B cell (primary cell): ENCODE measurements at regions not wholly inside any gene's neighbourhood (a gene's known extent, or its start where the extent isn't known, plus 50 kb on each side); places are given as distances from the start of the nearest gene placed in this dataset.

ENCODE experiments used
- ATAC-seq: fragments of 200-7000 bp; cut with Tn5 transposase; one replicate; pipeline ENCODE4 v1.10.0; 2021; ENCODE audit warnings: low read depth, mild to moderate bottlenecking, moderate number of reproducible peaks, moderate library complexity
- CTCF ChIA-PET: fragments of 350-600 bp; sonication (Branson Sonifier 250); formaldehyde crosslinking; loops from one replicate; lab custom pipeline; 2021; ENCODE audit warnings: antibody characterized with exemption, inconsistent platforms; lab: Charles Lee
- POLR2A ChIA-PET: fragments of 350-600 bp; sonication (Branson Sonifier 250); formaldehyde crosslinking; loops from one replicate; lab custom pipeline; 2021; ENCODE audit warnings: antibody characterized with exemption; lab: Charles Lee
- DNase-seq: peaks from one replicate; pipeline ENCODE4 v3.0.0; 2013
- H2AFZ ChIP-seq: 2 replicates; pipeline ENCODE4 v1.6.1; 2012; ENCODE audit warnings: mild to moderate bottlenecking, low read depth, low read length; ENCODE audit not compliant: insufficient read depth, poor library complexity, severe bottlenecking
- H3K27ac ChIP-seq, 2 donors: 1 replicate in 1 of 2; 2 replicates in 1 of 2; pipeline ENCODE4 v1.5.1; 2012 to 2013; ENCODE audit warnings: low read length in 2 of 2, mild to moderate bottlenecking in 2 of 2, moderate library complexity in 1 of 2
- H3K27me3 ChIP-seq, 4 experiments: fragments of 200-600 bp in 1 of 4; sonication (generic) in 1 of 4; replicated peaks in 1 of 4; 1 replicate in 2 of 4; 2 replicates in 2 of 4; pipeline versions ENCODE4 v1.6.1 to v1.7.0; 2013 to 2016; ENCODE audit warnings: low read length in 3 of 4, mild to moderate bottlenecking in 2 of 4, mixed read lengths in 1 of 4, moderate library complexity in 1 of 4; ENCODE audit not compliant: insufficient read depth in 4 of 4, control insufficient read depth in 3 of 4; ENCODE audit errors: control extremely low read depth in 1 of 4
- H3K36me3 ChIP-seq, 2 experiments: replicated peaks in 1 of 2; 1 replicate in 1 of 2; 2 replicates in 1 of 2; pipeline versions ENCODE4 v1.6.1 to v1.7.1; 2013; ENCODE audit warnings: low read length in 1 of 2; ENCODE audit not compliant: insufficient read depth in 2 of 2, control insufficient read depth in 1 of 2; ENCODE audit errors: control extremely low read depth in 1 of 2, extremely low read depth in 1 of 2
- H3K4me1 ChIP-seq, 2 donors: fragments of 200-600 bp in 1 of 2; sonication (generic) in 1 of 2; 1 replicate in 1 of 2; 2 replicates in 1 of 2; pipeline versions ENCODE4 v1.5.1 to v1.6.1; 2013 to 2017; ENCODE audit warnings: low read length in 2 of 2; ENCODE audit not compliant: control insufficient read depth in 2 of 2, insufficient read depth in 2 of 2
- H3K4me2 ChIP-seq: replicated peaks from 2 replicates; pipeline ENCODE3; 2012; ENCODE audit warnings: mild to moderate bottlenecking, low read depth, low read length; ENCODE audit not compliant: poor library complexity, severe bottlenecking
- H3K4me3 ChIP-seq, 5 experiments: fragments of 200-600 bp in 1 of 5; sonication (generic) in 1 of 5; 1 replicate in 3 of 5; 2 replicates in 2 of 5; pipeline versions ENCODE4 v1.5.1 to v1.7.0; 2011 to 2016; ENCODE audit warnings: low read length in 4 of 5, mild to moderate bottlenecking in 4 of 5, low read depth in 2 of 5, control low read depth in 1 of 5, moderate library complexity in 1 of 5; ENCODE audit not compliant: insufficient read depth in 1 of 5; ENCODE audit errors: control extremely low read depth in 1 of 5, extremely low read depth in 1 of 5
- H3K79me2 ChIP-seq: fragments of 200-600 bp; sonication (generic); one replicate; pipeline ENCODE4 v1.6.0; 2016; ENCODE audit warnings: low read length; ENCODE audit not compliant: control insufficient read depth, insufficient read depth
- H3K9ac ChIP-seq: fragments of 200-600 bp; sonication (generic); 2 replicates; pipeline ENCODE4 v1.6.1; 2017; ENCODE audit warnings: mild to moderate bottlenecking, low read length, moderate library complexity
- H3K9me3 ChIP-seq, 3 donors: one replicate each; pipeline versions ENCODE4 v1.6.1 to v1.7.1; 2013; ENCODE audit warnings: low read length in 2 of 3; ENCODE audit not compliant: control insufficient read depth in 2 of 3, insufficient read depth in 1 of 3; ENCODE audit errors: control extremely low read depth in 1 of 3
- H4K20me1 ChIP-seq: 2 replicates; pipeline ENCODE4 v1.6.0; 2012; ENCODE audit warnings: mild to moderate bottlenecking, low read length; ENCODE audit not compliant: insufficient read depth, control insufficient read depth, poor library complexity, severe bottlenecking
- H3K27ac Mint-ChIP-seq: one replicate; pipeline ENCODE4 v1.8.0; 2021; ENCODE audit warnings: mixed read lengths
- H3K27me3 Mint-ChIP-seq: one replicate; pipeline ENCODE4 v1.8.0; 2021; ENCODE audit warnings: mixed read lengths
- H3K4me1 Mint-ChIP-seq: one replicate; pipeline ENCODE4 v1.8.0; 2021; ENCODE audit warnings: mixed read lengths
- H3K4me3 Mint-ChIP-seq: one replicate; pipeline ENCODE4 v1.8.0; 2021; ENCODE audit warnings: mixed read lengths
- H3K9me3 Mint-ChIP-seq: one replicate; pipeline ENCODE4 v1.8.0; 2022; ENCODE audit warnings: mixed read lengths; ENCODE audit not compliant: insufficient read depth
- CTCF ChIP-seq: fragments of 200-600 bp; IDR thresholded peaks from one replicate; pipeline ENCODE4 v1.8.0; 2022; ENCODE audit warnings: antibody characterized with exemption, mild to moderate bottlenecking
- EZH2 ChIP-seq: IDR thresholded peaks from 2 replicates; pipeline ENCODE4 v1.6.1; 2012; ENCODE audit warnings: borderline replicate concordance, low read depth, mild to moderate bottlenecking, moderate library complexity, low read length; ENCODE audit not compliant: insufficient read depth, poor library complexity, severe bottlenecking
- WGBS: methylation state at CpG from one replicate; pipeline ENCODE4 v1.1.5; 2013; ENCODE audit warnings: missing lambda C conversion rate; ENCODE audit not compliant: insufficient coverage; 5-methylcytosine and 5-hydroxymethylcytosine counted together
- intact Hi-C: fragments of 100-400 bp; cut with micrococcal nuclease; formaldehyde crosslinking; loops from one replicate; pipeline ENCODE4 v1.10.0; 2022

GRCh38 chr14:65224799-65225198 lies 122.5 kb upstream of the MAX start:
- peak overlapping the region; percentile 3 for H2AFZ ChIP-seq

More at GRCh38 chr14:65224799-65225198, 122.5 kb upstream of the MAX start:
- no CpG with 5 or more reads among the region's 1 CpG for WGBS
- H3K9me3 Mint-ChIP-seq = no peaks in the 10 kb centered on the region
- ChIA-PET CTCF (interaction anchor here (0.6 to 12.1 kb wide), 9 partner anchors 9 to 599 kb away, joined by 3 to 135 read pairs (median 6); partner anchors contain the start of gene FUT8), POLR2A (interaction anchor here (1.2 to 1.6 kb wide), 2 partner anchors 18 to 187 kb away, joined by 3 to 6 read pairs; no protein-coding TSS in a partner anchor)
- TF ChIP-seq CTCF = no peak
- TF ChIP-seq EZH2 = no peak
- H3K27me3 ChIP-seq = no peaks in the 10 kb centered on the region
- peaks cover 67% of the 10 kb centered on the region for H3K4me1 Mint-ChIP-seq
- H4K20me1 ChIP-seq = no peaks in the 10 kb centered on the region
- peak overlapping the region; percentile 20 for H3K4me3 Mint-ChIP-seq
- H3K9me3 ChIP-seq = no peaks in the 10 kb centered on the region
- H3K4me2 ChIP-seq = peak overlapping the region; percentile 51
- intact Hi-C loops = loop anchor here (5.0 kb wide), 2 partner anchors 32 to 122 kb away; partner anchors contain the start of gene MAX
- H3K27ac Mint-ChIP-seq = peak overlapping the region; percentile 71
- no peak overlapping the region for H3K9ac ChIP-seq
- no peaks in the 10 kb centered on the region for H3K36me3 ChIP-seq
- no peak overlapping the region for H3K27ac ChIP-seq
- DNase-seq (no peak), ATAC-seq (no peak)
- peaks cover 2% of the 10 kb centered on the region for H3K79me2 ChIP-seq
- H3K27me3 Mint-ChIP-seq = no peaks in the 10 kb centered on the region
- no peak overlapping the region for H3K4me3 ChIP-seq
- peaks cover 61 to 79% of the 10 kb centered on the region in 2 donors for H3K4me1 ChIP-seq
